ENCODE measurements at regions not wholly inside any gene's neighbourhood (a gene's known extent, or its start where the extent isn't known, plus 50 kb on each side); places are given as distances from the start of the nearest gene placed in this dataset.

- ChIA-PET CTCF (interaction anchor here (0.6 to 1.4 kb wide), 4 partner anchors 11 to 126 kb away, joined by 3 to 5 read pairs (median 4); no protein-coding TSS in a partner anchor), POLR2A (interaction anchor here (0.9 kb wide), 1 partner anchor 8 kb away, joined by 3 read pairs; no protein-coding TSS in a partner anchor)
- no peaks in the 10 kb centered on the region for H3K4me1 Mint-ChIP-seq (ENCODE audit: insufficient read depth, unreplicated experiment)
- H3K36me3 Mint-ChIP-seq (ENCODE audit: insufficient read depth, unreplicated experiment), result no peaks in the 10 kb centered on the region
- H3K27me3 Mint-ChIP-seq (ENCODE audit: insufficient read depth, unreplicated experiment), result peaks cover 2% of the 10 kb centered on the region
- H3K9me3 Mint-ChIP-seq (ENCODE audit: unreplicated experiment), result no peaks in the 10 kb centered on the region
- no TSS peak for BruUV-seq (replicated peaks)
- H3K27ac Mint-ChIP-seq (ENCODE audit: low read depth, unreplicated experiment), result no peak overlapping the region
- TF ChIP-seq CTCF (IDR thresholded peaks at IDR 0.05; ENCODE audit: unreplicated experiment), result no peak
- intact Hi-C loops (cut with micrococcal nuclease), result no loop called here
- no peak overlapping the region for H3K4me3 Mint-ChIP-seq (ENCODE audit: unreplicated experiment)
- DNase-seq (ENCODE audit: unreplicated experiment), result no peak
Observed at GRCh38 chr7:28309704-28310459, 102.4 kb upstream of the CREB5 start.

- H3K36me3 Mint-ChIP-seq (ENCODE audit: insufficient read depth, unreplicated experiment), result no peaks in the 10 kb centered on the region
- BruUV-seq (replicated peaks), result no TSS peak
- no peaks in the 10 kb centered on the region for H3K9me3 Mint-ChIP-seq (ENCODE audit: unreplicated experiment)
- CTCF ChIA-PET, result interaction anchor here (0.6 to 1.2 kb wide), 2 partner anchors 13 to 14 kb away, joined by 4 read pairs; no protein-coding TSS in a partner anchor
- DNase-seq (ENCODE audit: unreplicated experiment), result no peak
- intact Hi-C loops (cut with micrococcal nuclease), result no loop called here
- peaks cover 2% of the 10 kb centered on the region for H3K4me1 Mint-ChIP-seq (ENCODE audit: insufficient read depth, unreplicated experiment)
- POLR2A ChIA-PET, result interaction anchor here (0.9 kb wide), 1 partner anchor 9 kb away, joined by 3 read pairs; no protein-coding TSS in a partner anchor
- no peak overlapping the region for H3K4me3 Mint-ChIP-seq (ENCODE audit: unreplicated experiment)
- TF ChIP-seq CTCF (IDR thresholded peaks at IDR 0.05; ENCODE audit: unreplicated experiment), result no peak
- no peak overlapping the region for H3K27ac Mint-ChIP-seq (ENCODE audit: low read depth, unreplicated experiment)
- H3K27me3 Mint-ChIP-seq (ENCODE audit: insufficient read depth, unreplicated experiment), result peaks cover 8% of the 10 kb centered on the region
Observed at GRCh38 chr7:28310460-28310848, 101.9 kb upstream of the CREB5 start.

DNA sequence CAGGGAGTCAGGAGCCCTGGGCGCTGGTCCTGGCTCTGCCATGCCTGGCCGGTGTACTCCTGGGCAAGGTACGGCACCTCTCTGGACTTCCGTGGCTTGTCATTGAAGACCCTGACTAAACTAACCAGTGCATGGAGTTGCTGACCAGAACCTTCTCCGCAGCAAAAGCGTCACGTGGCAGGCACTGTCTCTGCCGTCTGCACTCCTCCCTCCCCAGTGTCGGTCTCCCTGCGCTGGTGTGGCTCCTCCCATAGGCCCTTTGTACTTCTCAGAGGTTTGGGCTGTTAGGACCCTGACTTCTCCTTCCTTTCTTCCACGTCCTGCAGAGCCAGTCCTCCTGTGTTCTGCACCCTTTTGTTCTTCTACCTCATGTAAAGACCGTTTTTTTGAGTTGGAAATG, 100.6 kb upstream of the CREB5 start:
- POLR2A ChIA-PET, result interaction anchor here (0.6 to 0.9 kb wide), 2 partner anchors 10 to 15 kb away, joined by 3 read pairs; no protein-coding TSS in a partner anchor
- TF ChIP-seq CTCF (IDR thresholded peaks at IDR 0.05; ENCODE audit: unreplicated experiment), result no peak
- intact Hi-C loops (cut with micrococcal nuclease), result no loop called here
- Mint-ChIP-seq H3K9me3 (ENCODE audit: unreplicated experiment) (no peaks in the 10 kb centered on the region), H3K27ac (ENCODE audit: low read depth, unreplicated experiment) (no peak overlapping the region), H3K4me3 (ENCODE audit: unreplicated experiment) (no peak overlapping the region), H3K36me3 (ENCODE audit: insufficient read depth, unreplicated experiment) (no peaks in the 10 kb centered on the region), H3K4me1 (ENCODE audit: insufficient read depth, unreplicated experiment) (peaks cover 6% of the 10 kb centered on the region), H3K27me3 (ENCODE audit: insufficient read depth, unreplicated experiment) (peaks cover 16% of the 10 kb centered on the region)
- DNase-seq (ENCODE audit: unreplicated experiment), result no peak
- CTCF ChIA-PET, result interaction anchor here (0.6 kb wide), 1 partner anchor 540 kb away, joined by 3 read pairs; no protein-coding TSS in a partner anchor
- BruUV-seq (replicated peaks), result no TSS peak

DNA sequence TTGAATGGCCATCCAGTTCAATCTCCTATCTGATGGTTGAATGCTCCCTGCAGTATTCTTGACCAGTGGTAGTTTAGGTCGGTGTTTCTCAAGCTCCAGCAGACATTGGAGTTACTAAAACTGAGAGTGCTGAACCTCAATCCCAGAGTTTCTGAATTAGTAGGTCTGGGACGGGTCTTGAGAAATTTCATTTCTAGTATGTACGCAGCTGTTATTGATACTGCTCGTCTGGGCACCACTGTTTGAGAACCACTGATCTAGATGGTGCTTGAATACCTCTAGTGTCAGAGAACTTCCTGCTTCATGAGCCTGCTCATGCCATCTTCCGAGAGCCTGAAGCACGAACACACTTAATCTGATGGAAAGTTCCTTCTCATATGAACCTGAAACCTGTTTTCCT, 99.4 kb upstream of the CREB5 start:
- intact Hi-C loops (cut with micrococcal nuclease), result no loop called here
- Mint-ChIP-seq H3K36me3 (ENCODE audit: insufficient read depth, unreplicated experiment) (no peaks in the 10 kb centered on the region), H3K27me3 (ENCODE audit: insufficient read depth, unreplicated experiment) (peaks cover 16% of the 10 kb centered on the region), H3K27ac (ENCODE audit: low read depth, unreplicated experiment) (no peak overlapping the region), H3K9me3 (ENCODE audit: unreplicated experiment) (no peaks in the 10 kb centered on the region), H3K4me1 (ENCODE audit: insufficient read depth, unreplicated experiment) (peaks cover 6% of the 10 kb centered on the region), H3K4me3 (ENCODE audit: unreplicated experiment) (no peak overlapping the region)
- POLR2A ChIA-PET, result interaction anchor here (1.3 kb wide), 1 partner anchor 41 kb away, joined by 3 read pairs; no protein-coding TSS in a partner anchor
- CTCF ChIA-PET, result interaction anchor here (0.9 kb wide), 1 partner anchor 14 kb away, joined by 3 read pairs; no protein-coding TSS in a partner anchor
- BruUV-seq (replicated peaks), result no TSS peak
- no peak for TF ChIP-seq CTCF (IDR thresholded peaks at IDR 0.05; ENCODE audit: unreplicated experiment)
- DNase-seq (ENCODE audit: unreplicated experiment), result no peak

All from MCF 10A (cell line).